ENCODE measurements at regions not wholly inside any gene's neighbourhood (a gene's known extent, or its start where the extent isn't known, plus 50 kb on each side); places are given as distances from the start of the nearest gene placed in this dataset.

DNA sequence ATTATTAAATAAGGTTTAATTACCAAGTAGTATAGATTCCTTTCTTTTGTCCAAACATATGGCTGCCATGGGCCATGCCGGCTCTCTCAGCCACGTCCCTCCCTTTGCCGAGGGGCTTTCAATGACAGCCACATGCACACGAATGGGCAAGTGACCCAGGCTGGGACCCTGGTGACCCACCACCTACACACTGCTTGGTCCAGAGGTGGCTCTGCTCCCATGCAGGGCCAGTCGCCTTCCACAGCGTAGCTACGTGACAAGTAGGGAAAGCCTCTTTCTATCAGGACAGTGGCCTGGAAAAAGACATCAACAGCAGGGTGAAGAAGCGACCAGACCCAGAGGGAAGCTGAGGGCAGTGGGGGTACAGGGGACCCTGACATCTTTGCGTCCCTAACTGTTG is 152.8 kb upstream of the CST7 start:
- no peaks in the 10 kb centered on the region for H3K36me3 Mint-ChIP-seq
- no peak for DNase-seq (ENCODE audit: low spot score)

GRCh38 chr20:24797113-24797512 is 152.0 kb upstream of the CST7 start:
- no peak overlapping the region for H3K4me3 Mint-ChIP-seq
- H2AFZ ChIP-seq (replicated peaks), result no peak overlapping the region
- no peaks in the 10 kb centered on the region for H3K9me3 ChIP-seq (ENCODE audit: low read depth)
- no peaks in the 10 kb centered on the region for H3K4me1 Mint-ChIP-seq
- H3K9me3 Mint-ChIP-seq, result no peaks in the 10 kb centered on the region
- no peaks in the 10 kb centered on the region for H4K20me1 ChIP-seq (ENCODE audit: low read depth)
- no peaks in the 10 kb centered on the region for H3F3A ChIP-seq (ENCODE audit: low read depth)
- H3K4me2 ChIP-seq, result no peak overlapping the region
- TF ChIP-seq, protein P1, sequence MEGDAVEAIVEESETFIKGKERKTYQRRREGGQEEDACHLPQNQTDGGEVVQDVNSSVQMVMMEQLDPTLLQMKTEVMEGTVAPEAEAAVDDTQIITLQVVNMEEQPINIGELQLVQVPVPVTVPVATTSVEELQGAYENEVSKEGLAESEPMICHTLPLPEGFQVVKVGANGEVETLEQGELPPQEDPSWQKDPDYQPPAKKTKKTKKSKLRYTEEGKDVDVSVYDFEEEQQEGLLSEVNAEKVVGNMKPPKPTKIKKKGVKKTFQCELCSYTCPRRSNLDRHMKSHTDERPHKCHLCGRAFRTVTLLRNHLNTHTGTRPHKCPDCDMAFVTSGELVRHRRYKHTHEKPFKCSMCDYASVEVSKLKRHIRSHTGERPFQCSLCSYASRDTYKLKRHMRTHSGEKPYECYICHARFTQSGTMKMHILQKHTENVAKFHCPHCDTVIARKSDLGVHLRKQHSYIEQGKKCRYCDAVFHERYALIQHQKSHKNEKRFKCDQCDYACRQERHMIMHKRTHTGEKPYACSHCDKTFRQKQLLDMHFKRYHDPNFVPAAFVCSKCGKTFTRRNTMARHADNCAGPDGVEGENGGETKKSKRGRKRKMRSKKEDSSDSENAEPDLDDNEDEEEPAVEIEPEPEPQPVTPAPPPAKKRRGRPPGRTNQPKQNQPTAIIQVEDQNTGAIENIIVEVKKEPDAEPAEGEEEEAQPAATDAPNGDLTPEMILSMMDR (IDR thresholded peaks at IDR 0.05), result no peak
- TF ChIP-seq EZH2phosphoT487 (IDR thresholded peaks at IDR 0.05), result no peak
- TF ChIP-seq EZH2 (IDR thresholded peaks at IDR 0.05), result no peak
- no peak overlapping the region for H3K27ac ChIP-seq
- H3K79me2 ChIP-seq (ENCODE audit: low read depth), result no peaks in the 10 kb centered on the region
- no peaks in the 10 kb centered on the region for H3K36me3 ChIP-seq
- no peaks in the 10 kb centered on the region for H3K27me3 ChIP-seq
- H3K36me3 Mint-ChIP-seq, result no peaks in the 10 kb centered on the region
- no peak overlapping the region for H3K27ac Mint-ChIP-seq
- H3K9ac ChIP-seq, result no peak overlapping the region
- DNase-seq (ENCODE audit: low spot score), result no peak
- H3K27me3 Mint-ChIP-seq (ENCODE audit: insufficient read depth, low read depth), result peaks cover 4% of the 10 kb centered on the region
- no peaks in the 10 kb centered on the region for H3K4me1 ChIP-seq
- H3K4me3 ChIP-seq, result no peak overlapping the region

More for the DNA sequence above, 152.8 kb upstream of the CST7 start:
- H3K27ac Mint-ChIP-seq, result no peak overlapping the region
- H3K79me2 ChIP-seq (ENCODE audit: low read depth), result no peaks in the 10 kb centered on the region
- no peaks in the 10 kb centered on the region for H3K36me3 ChIP-seq
- no peaks in the 10 kb centered on the region for H3K4me1 ChIP-seq
- peaks cover 2% of the 10 kb centered on the region for H3K9me3 Mint-ChIP-seq
- no peaks in the 10 kb centered on the region for H3K27me3 ChIP-seq
- no peak overlapping the region for H2AFZ ChIP-seq (replicated peaks)
- H3K4me1 Mint-ChIP-seq, result peaks cover 2% of the 10 kb centered on the region
- no peaks in the 10 kb centered on the region for H4K20me1 ChIP-seq (ENCODE audit: low read depth)
- H3K4me3 Mint-ChIP-seq, result no peak overlapping the region
- H3F3A ChIP-seq (ENCODE audit: low read depth), result no peaks in the 10 kb centered on the region
- no peak overlapping the region for H3K27ac ChIP-seq
- TF ChIP-seq EZH2 (IDR thresholded peaks at IDR 0.05), result no peak
- TF ChIP-seq, protein P1 (IDR thresholded peaks at IDR 0.05), result no peak
- no peak for TF ChIP-seq EZH2phosphoT487 (IDR thresholded peaks at IDR 0.05)
- no peak overlapping the region for H3K4me3 ChIP-seq
- no peaks in the 10 kb centered on the region for H3K9me3 ChIP-seq (ENCODE audit: low read depth)
- H3K4me2 ChIP-seq, result no peak overlapping the region
- peaks cover 4% of the 10 kb centered on the region for H3K27me3 Mint-ChIP-seq (ENCODE audit: insufficient read depth, low read depth)
- no peak overlapping the region for H3K9ac ChIP-seq

- DNase-seq (ENCODE audit: low spot score), result no peak
- H3K4me1 ChIP-seq, result no peaks in the 10 kb centered on the region
- H2AFZ ChIP-seq (replicated peaks), result no peak overlapping the region
- H3K9me3 ChIP-seq (ENCODE audit: low read depth), result no peaks in the 10 kb centered on the region
- Mint-ChIP-seq H3K36me3 (no peaks in the 10 kb centered on the region), H3K9me3 (no peaks in the 10 kb centered on the region), H3K27ac (no peak overlapping the region), H3K4me1 (no peaks in the 10 kb centered on the region), H3K4me3 (no peak overlapping the region), H3K27me3 (ENCODE audit: insufficient read depth, low read depth) (peaks cover under 1% of the 10 kb centered on the region)
- H3K27me3 ChIP-seq, result no peaks in the 10 kb centered on the region
- H4K20me1 ChIP-seq (ENCODE audit: low read depth), result no peaks in the 10 kb centered on the region
- H3F3A ChIP-seq (ENCODE audit: low read depth), result no peaks in the 10 kb centered on the region
- H3K4me3 ChIP-seq, result no peak overlapping the region
- TF ChIP-seq, protein P1 (IDR thresholded peaks at IDR 0.05), result no peak
- TF ChIP-seq EZH2 (IDR thresholded peaks at IDR 0.05) (no peak), EZH2phosphoT487 (IDR thresholded peaks at IDR 0.05) (no peak)
- no peak overlapping the region for H3K9ac ChIP-seq
- no peaks in the 10 kb centered on the region for H3K79me2 ChIP-seq (ENCODE audit: low read depth)
- no peak overlapping the region for H3K4me2 ChIP-seq
- H3K27ac ChIP-seq, result no peak overlapping the region
- no peaks in the 10 kb centered on the region for H3K36me3 ChIP-seq
Measured at GRCh38 chr20:24797745-24798655, 151.1 kb upstream of the CST7 start.

Measured in neural progenitor cell (in vitro differentiated cells).